Fibroblast of villous mesenchyme (primary cell): ENCODE measurements at regions not wholly inside any gene's neighbourhood (a gene's known extent, or its start where the extent isn't known, plus 50 kb on each side); places are given as distances from the start of the nearest gene placed in this dataset.
A peak's percentile ranks its signal among the peaks of the same experiment; 100 is the strongest.

Experiments
- DNase-seq: peaks from one replicate; pipeline ENCODE4 v3.0.0-alpha.2; 2010; ENCODE audit warnings: low read depth
- H3K4me3 ChIP-seq: 2 replicates; pipeline ENCODE4 v1.5.1; 2011; ENCODE audit warnings: low read depth, mild to moderate bottlenecking, low read length
- CTCF ChIP-seq: IDR thresholded peaks from 2 replicates; pipeline ENCODE4 v1.5.1; 2012; ENCODE audit warnings: low read depth, mild to moderate bottlenecking, low read length; ENCODE audit not compliant: insufficient read depth

DNA sequence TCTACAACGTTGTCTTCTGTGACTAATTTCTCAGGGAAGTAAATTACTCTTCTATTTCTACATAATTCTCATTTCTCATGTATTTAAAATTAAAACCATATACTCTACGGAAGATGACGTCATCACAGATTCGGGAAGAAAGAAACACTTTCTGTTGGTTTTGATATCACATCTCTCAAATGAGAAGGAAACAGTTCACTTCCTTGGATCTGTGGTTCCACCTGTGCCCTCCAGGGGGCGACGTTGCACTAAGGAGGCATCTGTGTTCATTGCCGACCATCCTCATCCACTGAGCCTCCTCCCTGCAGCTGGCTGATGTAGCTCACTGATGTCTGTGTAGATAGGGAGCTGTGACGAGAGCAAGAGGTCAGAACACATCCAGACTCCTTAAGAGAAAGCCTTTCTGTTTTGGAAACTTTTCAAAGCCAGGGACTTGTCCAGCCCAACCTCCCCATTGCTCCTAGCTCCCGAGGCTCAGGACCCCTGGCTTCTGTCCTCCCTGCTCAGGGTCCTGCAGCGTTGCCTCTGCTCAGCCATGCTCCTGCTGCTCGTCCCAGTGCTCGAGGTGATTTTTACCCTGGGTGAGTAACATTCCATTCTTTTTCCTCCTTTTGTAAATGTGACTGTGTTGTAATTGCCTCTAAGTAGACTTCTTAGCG is 172.7 kb upstream of the OR4E1 start:
- H3K4me3 ChIP-seq = no peak overlapping the region
- no peak for DNase-seq
- TF ChIP-seq CTCF = peak; percentile 56

DNA sequence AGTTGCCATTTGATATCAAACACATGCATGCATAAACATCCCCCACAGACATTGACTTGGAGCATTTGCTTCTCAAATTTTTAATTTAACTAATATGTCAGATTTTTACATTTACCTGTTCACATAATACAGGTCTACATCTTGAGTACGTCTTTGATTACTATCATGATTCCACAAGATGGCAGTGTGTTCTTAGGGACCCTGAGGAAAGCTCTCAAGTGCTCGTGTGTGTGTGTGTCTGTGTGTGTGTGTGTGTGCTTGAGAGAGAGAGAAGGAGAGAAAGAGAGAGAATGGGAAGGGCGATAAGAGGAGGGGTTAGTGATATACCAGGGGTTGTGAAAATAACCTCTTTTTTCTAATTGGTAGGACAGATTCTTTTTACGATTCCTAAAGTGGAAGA is 167.1 kb upstream of the OR4E1 start:
- no peak overlapping the region for H3K4me3 ChIP-seq
- DNase-seq = no peak
- no peak for TF ChIP-seq CTCF

DNA sequence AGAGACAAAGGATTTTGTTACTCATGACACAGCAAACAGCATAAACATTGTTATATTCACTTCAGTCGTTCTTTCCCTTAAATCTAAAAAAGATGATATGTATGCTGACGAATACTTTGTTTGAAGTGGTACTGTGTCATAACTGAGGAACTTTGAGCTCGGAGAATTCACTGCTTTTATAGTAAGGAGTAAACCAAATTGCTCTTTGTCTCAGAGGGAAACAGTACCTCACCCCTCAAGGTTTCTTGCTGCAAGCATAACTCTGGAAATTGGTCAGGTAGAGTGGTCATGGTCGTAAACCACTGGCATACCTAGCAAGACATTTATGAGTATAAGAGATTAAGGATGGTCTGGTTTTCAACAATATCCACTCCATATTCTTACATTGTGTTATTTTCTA is 160.2 kb upstream of the OR4E1 start:
- H3K4me3 ChIP-seq = no peak overlapping the region
- TF ChIP-seq CTCF = no peak
- DNase-seq = no peak

DNA sequence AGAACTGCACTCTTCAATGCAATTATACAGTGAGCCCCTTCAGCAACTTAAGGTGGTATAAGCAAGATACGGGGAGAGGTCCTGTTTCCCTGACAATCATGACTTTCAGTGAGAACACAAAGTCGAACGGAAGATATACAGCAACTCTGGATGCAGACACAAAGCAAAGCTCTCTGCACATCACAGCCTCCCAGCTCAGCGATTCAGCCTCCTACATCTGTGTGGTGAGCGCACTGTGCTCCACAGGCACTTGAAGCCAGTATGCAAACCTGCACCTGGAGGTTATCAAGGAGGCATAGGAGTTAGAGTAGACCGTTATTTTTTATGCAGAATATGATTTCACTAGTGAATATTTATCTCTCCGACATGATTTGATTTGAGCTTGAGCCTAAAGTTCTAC is 152.2 kb upstream of the OR4E1 start:
- no peak for DNase-seq
- H3K4me3 ChIP-seq = no peak overlapping the region
- TF ChIP-seq CTCF = no peak

DNA sequence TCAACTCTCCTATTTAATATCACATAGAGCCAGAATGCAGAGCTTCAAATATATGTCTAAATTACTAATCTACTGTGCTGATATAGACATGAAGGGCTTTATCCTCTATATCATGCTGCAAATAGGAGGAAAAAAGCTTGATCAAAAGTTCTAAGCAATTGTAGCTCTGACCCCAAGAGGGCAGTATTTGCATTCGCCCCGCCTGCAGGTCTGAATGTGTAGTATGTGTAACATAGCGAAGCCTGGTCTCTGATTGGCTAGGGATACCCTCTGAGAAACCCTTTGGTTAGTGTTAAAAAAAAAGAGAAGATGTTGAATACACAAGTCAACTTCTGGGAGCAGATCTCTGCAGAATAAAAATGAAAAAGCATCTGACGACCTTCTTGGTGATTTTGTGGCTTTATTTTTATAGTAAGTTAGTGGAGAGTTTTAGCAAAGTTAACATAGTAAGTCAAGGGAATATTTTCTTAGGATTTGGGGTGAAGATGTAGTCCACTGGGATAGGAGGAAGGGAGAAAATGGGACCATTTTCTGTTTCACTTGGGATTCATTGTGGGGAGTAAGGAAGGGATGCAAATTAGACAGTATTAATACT is 151.6 kb upstream of the OR4E1 start:
- peak; percentile 1 for DNase-seq
- peak; percentile 38 for TF ChIP-seq CTCF
- no peak overlapping the region for H3K4me3 ChIP-seq

GRCh38 chr14:21822109-21822508 is 148.5 kb upstream of the OR4E1 start:
- no peak for DNase-seq

More at GRCh38 chr14:21822109-21822508, 148.5 kb upstream of the OR4E1 start:
- no peak for TF ChIP-seq CTCF
- no peak overlapping the region for H3K4me3 ChIP-seq
